CD4-positive, alpha-beta T cell treated with Interleukin-17A for 1 hour (primary cell): ENCODE measurements at regions not wholly inside any gene's neighbourhood (a gene's known extent, or its start where the extent isn't known, plus 50 kb on each side); places are given as distances from the start of the nearest gene placed in this dataset.
"Not testable (repeated sequence)": the region's sequence is repeated elsewhere in the genome, so short reads cannot be mapped to it uniquely, and the experiment has no call there.

Source experiments
- DNase-seq: peaks from one replicate; pipeline ENCODE4 v3.0.0-alpha.2; 2020

DNA sequence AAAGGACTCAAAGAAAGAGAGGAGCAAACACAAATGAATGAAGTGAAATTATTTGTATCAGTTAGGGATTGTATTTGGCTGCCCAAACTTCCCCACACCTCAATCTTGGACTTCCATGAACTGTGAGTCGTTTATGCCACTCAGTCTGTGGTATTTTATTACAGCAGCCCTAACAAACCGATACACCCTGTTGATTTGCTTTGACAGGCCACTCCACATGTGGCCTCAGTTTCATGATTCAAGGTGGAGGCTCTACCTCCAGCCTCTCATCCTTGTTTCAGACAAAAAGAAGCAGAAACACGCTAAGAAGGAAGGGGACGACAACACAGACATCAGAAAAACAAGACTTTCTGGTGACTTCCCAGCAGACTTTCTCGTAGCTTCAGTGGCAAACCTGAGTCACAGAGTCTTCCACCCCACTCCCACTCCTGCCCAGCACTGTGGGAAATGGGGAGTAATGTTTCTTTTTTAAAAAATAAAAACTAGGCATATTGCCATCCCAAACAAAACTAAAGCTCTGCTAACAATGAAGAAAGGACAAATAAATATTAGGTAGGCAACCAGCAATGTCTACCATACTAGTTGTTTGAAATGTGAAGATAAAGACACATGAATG is 52.2 kb upstream of the ABCA1 start:
- DNase-seq, result no peak

- no peak for DNase-seq
Observed at GRCh38 chr9:104981543-104982129, 53.7 kb upstream of the ABCA1 start.

DNA sequence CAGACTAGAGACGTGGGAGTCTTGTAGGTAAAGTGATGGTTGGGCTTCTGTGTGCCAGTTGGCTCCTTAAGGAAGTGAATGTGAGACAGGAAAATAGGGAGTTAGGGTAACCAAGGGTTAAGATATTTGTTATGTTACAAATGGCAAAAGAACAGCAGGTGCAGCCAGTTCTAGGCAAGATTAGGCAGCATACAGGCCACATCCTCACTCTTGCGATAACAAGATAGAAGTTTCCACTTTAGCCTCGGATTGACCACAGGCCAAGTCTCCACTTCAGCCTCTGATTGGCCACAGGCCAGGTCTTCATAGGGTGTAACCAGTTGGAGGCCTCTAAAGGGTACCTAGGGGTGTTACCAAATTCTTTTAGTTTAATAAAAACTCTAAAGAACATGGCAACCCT is 54.6 kb upstream of the ABCA1 start:
- no peak for DNase-seq

GRCh38 chr9:104983491-104983890 is 55.5 kb upstream of the ABCA1 start:
- no peak for DNase-seq

DNA sequence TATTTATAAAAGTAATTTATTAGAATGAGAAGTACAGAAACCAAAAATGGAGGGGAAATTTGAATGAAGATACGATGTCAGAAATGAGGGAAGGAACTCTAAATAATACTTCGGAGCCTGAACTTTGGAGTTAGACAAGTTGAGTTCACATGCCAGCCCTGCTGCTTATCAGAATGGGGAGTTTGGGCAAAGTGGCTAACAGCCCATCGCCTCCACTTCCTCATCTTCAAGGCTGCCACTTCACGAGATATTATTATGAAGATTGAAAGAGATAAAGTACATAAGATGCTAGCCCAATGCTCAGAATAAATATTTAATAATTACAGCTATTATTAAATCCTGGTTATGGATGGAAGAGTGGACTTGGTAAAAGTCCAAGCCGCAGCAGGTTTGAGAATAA is 56.2 kb upstream of the ABCA1 start:
- DNase-seq, result no peak

DNA sequence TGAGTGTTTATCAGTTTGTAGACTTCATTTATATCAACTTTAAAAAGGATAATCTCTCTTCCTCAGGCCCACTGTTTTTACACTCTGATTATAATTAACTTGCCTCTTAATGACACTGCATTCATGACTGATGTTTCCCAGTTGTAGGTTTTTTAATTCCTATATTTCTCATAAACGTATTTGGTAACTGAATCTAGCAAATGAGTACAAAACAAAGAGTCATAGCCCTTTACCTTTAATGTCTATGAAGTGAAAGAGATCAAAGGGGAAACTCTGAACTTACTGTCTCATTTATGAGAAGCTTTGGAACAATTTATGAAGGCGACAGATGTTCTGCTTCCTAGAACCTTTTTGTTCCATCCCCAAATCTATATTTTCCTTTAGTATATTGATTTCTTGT is 56.6 kb upstream of the ABCA1 start:
- no peak for DNase-seq

- DNase-seq, result no peak
Observed at GRCh38 chr9:104984948-104985347, 57.0 kb upstream of the ABCA1 start.

DNA sequence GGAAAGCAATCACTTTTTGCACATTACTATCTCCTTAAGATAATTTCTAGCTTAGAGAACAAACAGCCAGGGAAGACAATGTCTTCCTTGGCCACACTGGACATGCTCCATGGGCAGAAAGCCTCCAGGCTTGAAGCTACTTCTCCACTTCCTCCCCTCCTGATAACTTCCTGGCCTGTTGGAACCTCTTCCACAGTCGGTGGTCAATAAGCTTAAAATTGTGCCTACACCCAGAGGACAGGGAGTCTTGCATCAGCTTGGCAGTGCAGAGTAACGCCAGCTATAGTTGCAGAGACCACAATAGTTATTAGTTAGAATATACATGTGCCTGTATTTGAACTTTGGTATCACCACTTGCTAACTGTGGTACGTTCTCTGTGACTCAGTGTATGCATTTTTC is 58.1 kb upstream of the ABCA1 start:
- no peak for DNase-seq

DNA sequence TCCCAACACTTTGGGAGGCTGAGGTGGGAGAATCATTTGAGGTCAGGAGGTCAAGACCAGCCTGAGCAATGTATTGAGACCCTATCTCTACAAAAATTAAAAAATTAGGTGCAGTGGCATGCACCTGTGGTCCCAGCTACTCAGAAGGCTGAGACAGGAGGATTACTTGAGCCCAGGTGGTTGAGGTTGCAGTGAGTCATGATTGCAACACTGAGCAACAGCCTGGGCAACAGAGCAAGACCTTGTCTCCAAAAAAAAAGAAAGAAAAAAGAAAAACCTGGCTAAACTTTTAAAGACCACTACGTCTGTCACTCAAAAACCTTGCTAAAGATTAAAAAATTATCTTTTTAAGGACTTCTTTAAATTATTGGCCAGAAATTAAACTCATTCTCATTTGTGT is 59.8 kb upstream of the ABCA1 start:
- no peak for DNase-seq

DNA sequence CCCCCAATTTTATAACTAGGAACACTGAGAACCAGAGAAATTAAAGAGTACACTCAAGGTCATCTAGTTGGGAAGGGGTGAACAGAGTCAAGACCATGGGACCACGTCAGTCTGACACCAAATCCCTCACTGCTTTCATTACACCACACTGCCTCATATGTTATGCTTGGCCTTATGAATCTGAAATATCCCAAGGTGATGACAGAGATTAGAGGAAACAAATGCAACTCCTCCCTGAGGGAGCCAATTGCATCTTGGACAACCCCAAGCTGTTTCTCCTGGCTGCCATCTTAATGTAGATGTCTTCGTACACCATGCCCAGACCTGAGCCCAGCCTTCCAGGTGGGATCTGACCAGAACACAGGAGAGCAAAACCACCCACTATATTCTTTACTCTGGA is 60.6 kb upstream of the ABCA1 start:
- DNase-seq, result no peak

- DNase-seq, result peak; percentile 87
Observed at GRCh38 chr9:104991144-104991953, 63.4 kb upstream of the ABCA1 start.

- DNase-seq, result no peak
Observed at GRCh38 chr9:104992659-104993058, 64.7 kb upstream of the ABCA1 start.

DNA sequence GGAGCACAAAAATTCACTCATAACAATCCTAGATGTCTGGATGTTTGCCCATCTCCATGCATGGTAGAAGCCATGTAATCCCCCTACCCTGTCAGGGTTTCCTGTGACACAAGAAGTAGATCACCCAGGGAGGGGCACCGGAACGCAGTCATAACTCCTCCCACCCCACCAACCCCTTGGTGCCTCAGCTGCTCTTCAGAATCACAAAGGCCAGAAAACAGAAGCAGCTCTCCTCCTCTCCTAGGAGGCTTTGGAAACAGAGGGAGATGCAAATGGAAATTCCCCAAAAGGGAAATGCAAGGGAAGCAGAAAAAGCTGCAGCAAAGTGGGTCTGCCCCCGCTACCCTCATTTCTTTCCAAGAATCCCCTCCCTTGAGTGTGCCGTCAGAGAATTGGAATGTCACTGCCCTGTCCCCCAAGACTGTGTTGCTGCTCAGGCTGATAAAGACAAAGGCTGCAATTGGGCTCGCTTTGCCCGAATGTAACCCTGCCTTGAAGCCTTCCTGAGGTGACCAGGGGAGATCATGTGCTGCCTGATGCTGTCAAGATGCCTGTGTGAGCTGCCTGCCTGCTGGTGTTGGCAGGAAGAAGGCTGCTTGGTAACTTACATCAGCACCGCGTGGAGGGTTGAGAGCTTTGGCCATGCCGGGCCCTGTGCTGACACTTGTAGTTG is 65.5 kb upstream of the ABCA1 start:
- DNase-seq, result peak; percentile 19

- DNase-seq, result no peak
Observed at GRCh38 chr9:104997536-104997935, 69.6 kb upstream of the ABCA1 start.

DNA sequence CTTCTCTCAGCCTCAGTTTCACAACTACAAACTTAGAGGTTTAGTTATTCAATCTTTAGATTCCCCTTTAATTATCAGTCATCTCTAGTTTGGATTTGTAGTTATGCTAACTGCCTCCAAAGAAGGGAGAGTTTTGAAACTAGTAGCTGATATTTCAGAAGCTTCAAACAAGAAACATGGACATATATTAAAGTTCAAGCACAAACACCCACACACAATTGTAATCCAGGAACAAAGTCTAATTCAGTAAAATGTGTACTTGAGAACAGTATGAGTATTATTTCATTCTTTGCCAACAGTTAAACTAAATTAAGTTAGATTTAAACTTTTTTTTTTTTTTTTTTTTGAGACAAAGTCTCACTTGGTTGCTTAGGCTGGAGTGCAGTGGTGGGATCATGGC is 71.2 kb upstream of the ABCA1 start:
- DNase-seq, result no peak

DNA sequence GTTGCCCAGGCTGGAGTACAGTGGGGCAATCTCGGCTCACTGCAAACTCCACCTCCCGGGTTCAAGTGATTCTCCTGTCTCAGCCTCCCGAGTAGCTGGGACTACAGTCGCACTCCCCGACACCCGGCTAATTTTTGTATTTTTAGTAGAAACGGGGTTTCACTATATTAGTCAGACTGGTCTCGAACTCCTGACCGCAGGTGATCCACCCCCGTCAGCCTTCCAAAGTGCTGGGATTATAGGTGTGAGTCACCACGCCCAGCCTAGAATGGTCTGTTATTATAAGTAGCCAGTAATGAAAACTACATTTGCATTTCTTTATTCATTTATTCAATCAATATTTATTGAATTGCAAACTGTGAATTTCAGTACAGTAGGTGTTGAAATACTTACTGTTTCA is 72.6 kb upstream of the ABCA1 start:
- not testable (repeated sequence) for DNase-seq

DNA sequence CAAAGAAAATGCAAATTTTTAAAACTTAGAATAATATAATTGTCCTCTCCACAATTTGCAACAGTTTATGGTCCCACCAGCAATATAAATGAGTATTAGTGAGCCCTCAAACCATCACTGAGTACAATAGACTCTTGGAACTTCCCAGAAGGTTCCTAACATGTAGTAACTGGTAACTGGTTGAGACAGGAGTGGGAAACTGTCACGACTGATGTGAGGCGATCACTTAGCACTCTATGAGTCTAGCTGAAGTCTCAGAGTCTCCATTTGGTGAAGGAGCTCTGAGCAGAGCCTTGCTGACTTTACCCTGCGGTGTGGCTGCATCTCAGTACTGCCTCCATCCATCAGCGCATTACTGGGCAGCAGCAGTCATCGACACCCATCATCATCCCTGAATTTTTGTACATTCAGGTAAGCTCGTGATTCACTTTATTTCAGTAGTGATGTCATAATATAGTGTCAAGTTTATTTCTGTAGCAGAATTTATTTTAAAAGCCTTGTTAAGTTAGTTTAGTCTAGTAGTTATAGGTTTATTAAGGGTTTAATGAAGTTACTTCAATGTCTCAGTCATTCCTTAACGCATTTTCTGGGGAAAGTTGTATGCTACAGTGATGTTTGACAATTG is 76.6 kb upstream of the ABCA1 start:
- no peak for DNase-seq

GRCh38 chr9:105005186-105005585 is 77.2 kb upstream of the ABCA1 start:
- DNase-seq, result no peak

DNA sequence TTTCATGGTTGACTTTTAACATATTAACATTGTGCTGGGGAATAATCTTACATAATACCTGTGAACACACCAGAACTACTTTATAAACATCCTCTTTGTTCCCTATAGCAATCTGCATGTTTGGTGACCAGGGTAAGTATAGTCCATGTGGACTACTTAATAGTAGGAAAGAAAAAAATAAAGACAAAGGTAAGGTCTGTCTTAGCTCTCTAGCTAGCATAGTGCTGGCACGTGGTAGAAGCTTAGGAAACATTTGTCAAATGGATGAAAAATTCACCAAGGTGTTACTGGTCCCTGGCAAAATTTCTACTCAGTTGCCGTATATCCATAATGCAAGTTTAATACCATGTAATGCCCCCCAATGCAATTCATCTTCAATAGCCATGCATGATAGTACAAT is 78.6 kb upstream of the ABCA1 start:
- no peak for DNase-seq

GRCh38 chr9:105007143-105007542 is 79.2 kb upstream of the ABCA1 start:
- peak; percentile 15 for DNase-seq

DNA sequence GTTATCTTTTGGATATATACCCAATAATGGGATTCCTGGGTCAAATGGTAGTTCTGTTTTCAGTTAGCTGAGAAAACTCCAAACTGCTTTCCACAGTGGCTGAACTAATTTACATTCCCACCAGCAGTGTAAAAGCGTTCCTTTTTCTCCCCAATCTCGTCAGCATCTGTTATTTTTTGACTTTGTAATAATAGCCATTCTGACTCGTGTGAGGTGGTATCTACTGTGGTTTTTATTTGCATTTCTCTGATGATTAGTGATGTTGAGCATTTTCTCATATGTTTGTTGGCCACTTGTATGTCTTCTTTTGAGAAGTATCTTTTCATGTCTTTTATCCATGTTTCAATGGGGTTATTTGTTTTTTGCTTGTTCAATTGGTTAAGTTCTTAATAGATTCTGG is 82.1 kb upstream of the ABCA1 start:
- not testable (repeated sequence) for DNase-seq

- DNase-seq, result no peak
Observed at GRCh38 chr9:105021917-105022316, 94.0 kb upstream of the ABCA1 start.

- DNase-seq, result not testable (repeated sequence)
Observed at GRCh38 chr9:105022545-105022944, 94.6 kb upstream of the ABCA1 start.
